ENCODE measurements at regions not wholly inside any gene's neighbourhood (a gene's known extent, or its start where the extent isn't known, plus 50 kb on each side); places are given as distances from the start of the nearest gene placed in this dataset.

- Histone ChIP-seq H4K20me1 (replicated peaks in 1 of 2; ENCODE audit: control insufficient read depth in 1 of 2, insufficient read depth in 2 of 2, low read length in 2 of 2) (peaks cover 0 to 1% of the 10 kb centered on the region in 2 experiments), H3K9me3 (ENCODE audit: insufficient read depth in 2 of 2, low read depth in 1 of 2, low read length in 1 of 2) (no peaks in the 10 kb centered on the region), H3K56ac (replicated peaks; ENCODE audit: insufficient read length, low read depth, low read length) (no peak overlapping the region), H3K4me1 (replicated peaks in 1 of 4; ENCODE audit: control insufficient read depth in 3 of 4, insufficient read depth in 4 of 4, low read length in 3 of 4) (peaks cover 0 to 6% (median 3%) of the 10 kb centered on the region in 4 experiments; a peak in 2 of 7 replicates), H2BK15ac (ENCODE audit: low read length) (no peak overlapping the region), H2BK12ac (ENCODE audit: low read depth, low read length) (no peak overlapping the region), H3K4me3 (ENCODE audit: extremely low read depth in 1 of 4, insufficient read depth in 2 of 4, low read depth in 3 of 4, low read length in 4 of 4) (no peak overlapping the region), H3K4me2 (ENCODE audit: insufficient read depth in 1 of 2, low read depth in 2 of 2, low read length in 2 of 2) (no peak overlapping the region), H3K18ac (ENCODE audit: extremely low read depth, low read length) (no peak overlapping the region), H4K91ac (replicated peaks; ENCODE audit: insufficient read length, low read length) (no peak overlapping the region), H3K23me2 (ENCODE audit: low read depth, low read length) (no peaks in the 10 kb centered on the region), H3K79me2 (ENCODE audit: control insufficient read depth in 1 of 2, insufficient read depth in 2 of 2, low read length in 2 of 2) (no peaks in the 10 kb centered on the region), H3K36me3 (ENCODE audit: control insufficient read depth in 2 of 4, insufficient read depth in 4 of 4, low read length in 3 of 4) (no peaks in the 10 kb centered on the region), H2AK5ac (ENCODE audit: low read depth, low read length) (no peak overlapping the region), H3K79me1 (ENCODE audit: low read depth, low read length) (no peaks in the 10 kb centered on the region), H2AFZ (ENCODE audit: low read length) (no peak overlapping the region), H3K14ac (ENCODE audit: insufficient read length) (no peak overlapping the region), H3K23ac (ENCODE audit: insufficient read length) (no peak overlapping the region), H4K5ac (ENCODE audit: insufficient read length, low read depth, low read length) (no peak overlapping the region), H2BK5ac (ENCODE audit: low read depth, low read length) (no peak overlapping the region), H3K9ac (replicated peaks in 1 of 4; ENCODE audit: extremely low read depth in 1 of 4, low read depth in 3 of 4, low read length in 3 of 4) (no peak overlapping the region), H4K8ac (ENCODE audit: extremely low read depth, insufficient read depth, low read length) (no peak overlapping the region), H3K4ac (replicated peaks; ENCODE audit: insufficient read length, low read depth, low read length) (no peak overlapping the region), H2BK120ac (replicated peaks; ENCODE audit: low read depth, low read length) (no peak overlapping the region), H3K27ac (ENCODE audit: low read depth, low read length) (no peak overlapping the region), H3K27me3 (replicated peaks in 1 of 4; ENCODE audit: control insufficient read depth in 3 of 4, extremely low read depth in 1 of 4, insufficient read depth in 3 of 4, low read length in 3 of 4) (0 out of 7 replicates have a peak, but pooled peaks cover 0 to 2% (median 0%) of the 10 kb centered on the region in 4 experiments), H2BK20ac (ENCODE audit: low read length) (no peak overlapping the region)
- CTCF ChIA-PET (ENCODE audit: partially characterized antibody) = interaction anchor here (0.8 to 2.7 kb wide), 2 partner anchors 11 to 123 kb away, joined by 3 to 8 read pairs; no protein-coding TSS in a partner anchor
- FAIRE-seq = no peak
- POLR2A ChIA-PET (ENCODE audit: partially characterized antibody) = no interaction called here
- 81% methylated on average over 1 of the region's 1 CpG; no CpG with 5 or more reads in 1 of the 2 experiments for WGBS, 2 experiments (ENCODE audit: extremely low coverage in 1 of 2, insufficient coverage in 1 of 2, insufficient read length in 1 of 2, insufficient replicate concordance in 2 of 2, low coverage in 1 of 2, low lambda C conversion rate in 2 of 2, missing lambda C conversion rate in 1 of 2)
- no peak for DNase-seq (ENCODE audit: low read depth in 1 of 2, low spot score in 2 of 2)
- TF ChIP-seq NRF1 (IDR thresholded peaks at IDR 0.05; ENCODE audit: low read depth, low read length) (no peak), SIN3A (conservative IDR thresholded peaks at IDR 0.05 in 1 of 2, IDR thresholded peaks at IDR 0.05 in 1 of 2; ENCODE audit: low read depth in 1 of 2, low read length in 2 of 2) (no peak), MAX (IDR thresholded peaks at IDR 0.05) (no peak), RBBP5 (IDR thresholded peaks at IDR 0.05; ENCODE audit: borderline replicate concordance, low read depth, low read length) (no peak), BRCA1 (IDR thresholded peaks at IDR 0.05; ENCODE audit: low read depth, low read length) (no peak), SIRT6 (IDR thresholded peaks at IDR 0.05; ENCODE audit: low read length) (no peak), HDAC2 (IDR thresholded peaks at IDR 0.05; ENCODE audit: borderline replicate concordance in 1 of 2, low read depth in 2 of 2, low read length in 2 of 2) (no peak), TAF7 (optimal IDR thresholded peaks at IDR 0.05; ENCODE audit: borderline replicate concordance, low read depth, low read length) (no peak), CBX5 (IDR thresholded peaks at IDR 0.05; ENCODE audit: low read depth, low read length) (no peak), EGR1 (IDR thresholded peaks at IDR 0.05; ENCODE audit: borderline replicate concordance, low read depth, low read length) (no peak), ASH2L (IDR thresholded peaks at IDR 0.05; ENCODE audit: low read length) (no peak), CEBPB (IDR thresholded peaks at IDR 0.05; ENCODE audit: low read depth, low read length) (no peak), KDM1A (IDR thresholded peaks at IDR 0.05; ENCODE audit: borderline replicate concordance, low read length) (no peak), SRF (IDR thresholded peaks at IDR 0.05; ENCODE audit: low read depth, low read length) (no peak), POU5F1 (IDR thresholded peaks at IDR 0.05; ENCODE audit: low read depth, low read length) (no peak)
Measured at GRCh38 chr6:169954977-169955376, 203.6 kb downstream of the ERMARD start.

All from H1 (cell line).